OCI-LY1 (cell line): ENCODE measurements at regions not wholly inside any gene's neighbourhood (a gene's known extent, or its start where the extent isn't known, plus 50 kb on each side); places are given as distances from the start of the nearest gene placed in this dataset.

ENCODE experiments used
- CTCF ChIP-seq: fragments of 200-600 bp; sonication (generic), shearing (Covaris generic); IDR thresholded peaks from 2 replicates; pipeline ENCODE4 v1.5.1; 2017; ENCODE audit warnings: mild to moderate bottlenecking, antibody characterized with exemption, low read length, moderate library complexity, mixed read lengths
- EZH2 ChIP-seq: fragments of 200-600 bp; sonication (generic), shearing (Covaris generic); IDR thresholded peaks from 2 replicates; pipeline ENCODE4 v1.8.0; 2017; ENCODE audit warnings: borderline replicate concordance, mixed run types, mild to moderate bottlenecking, antibody characterized with exemption, low read length, moderate library complexity, mixed read lengths

GRCh38 chr1:201672685-201673084 is 133.8 kb downstream of the NAV1 start:
- no peak for TF ChIP-seq CTCF
- TF ChIP-seq EZH2, result no peak
